GM18519 (cell line): ENCODE measurements at regions not wholly inside any gene's neighbourhood (a gene's known extent, or its start where the extent isn't known, plus 50 kb on each side); places are given as distances from the start of the nearest gene placed in this dataset.

ENCODE experiments used
- ATAC-seq: cut with Tn5 transposase; IDR thresholded peaks from one replicate; pipeline ENCODE4 v1.9.1; 2021; ENCODE audit warnings: mild to moderate bottlenecking, moderate library complexity; ENCODE audit not compliant: unreplicated experiment, low FRiP score

GRCh38 chrX:4935401-4935800, 1222.0 kb upstream of the PRKX start:
- ATAC-seq: peak; percentile 32

- no peak for ATAC-seq
Observed at GRCh38 chrX:4932790-4933189, 1219.3 kb upstream of the PRKX start.

- no peak for ATAC-seq
Observed at GRCh38 chrX:4930426-4930825, 1217.0 kb upstream of the PRKX start.

- ATAC-seq: no peak
Observed at GRCh38 chrX:4925911-4926310, 1212.5 kb upstream of the PRKX start.

- ATAC-seq: peak; percentile 59
Observed at GRCh38 chrX:4909348-4909747, 1195.9 kb upstream of the PRKX start.

DNA sequence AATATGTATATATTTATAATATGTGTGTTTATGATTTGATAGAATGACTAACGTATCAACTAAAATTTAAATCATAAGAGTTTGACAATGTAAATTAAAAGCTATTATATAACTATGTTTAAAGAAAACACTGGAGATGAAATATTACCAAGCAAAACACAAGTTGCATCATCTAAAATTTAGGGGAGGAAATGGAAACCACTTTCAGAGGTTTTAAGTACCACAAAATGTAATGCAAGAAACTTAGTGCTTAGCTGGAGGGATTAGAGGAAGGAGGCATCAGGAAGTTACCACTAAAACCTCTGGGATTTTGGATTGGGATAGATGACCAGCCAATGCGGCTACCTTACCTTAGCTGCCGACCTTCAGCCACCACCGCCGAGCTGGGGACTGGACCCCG, 1192.1 kb upstream of the PRKX start:
- no peak for ATAC-seq

DNA sequence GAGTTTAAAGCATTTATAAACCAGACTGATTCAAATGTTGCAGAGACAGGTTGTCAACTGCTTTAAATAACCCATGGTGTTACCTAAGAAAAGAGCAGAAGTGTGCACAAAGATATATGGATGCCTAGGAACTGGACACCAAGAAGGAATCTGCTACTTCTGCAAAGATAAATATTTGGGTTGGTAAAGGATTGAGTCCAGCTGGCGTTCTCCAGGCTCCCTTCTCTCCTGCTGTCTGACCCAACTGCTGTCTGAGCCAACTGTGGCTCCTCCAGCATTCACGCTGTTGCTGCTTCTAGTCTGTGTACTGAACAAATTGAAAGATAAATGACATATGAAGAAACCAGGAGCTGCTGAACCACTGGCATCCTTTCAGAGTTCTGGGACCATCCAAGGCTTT, 1167.8 kb upstream of the PRKX start:
- no peak for ATAC-seq

DNA sequence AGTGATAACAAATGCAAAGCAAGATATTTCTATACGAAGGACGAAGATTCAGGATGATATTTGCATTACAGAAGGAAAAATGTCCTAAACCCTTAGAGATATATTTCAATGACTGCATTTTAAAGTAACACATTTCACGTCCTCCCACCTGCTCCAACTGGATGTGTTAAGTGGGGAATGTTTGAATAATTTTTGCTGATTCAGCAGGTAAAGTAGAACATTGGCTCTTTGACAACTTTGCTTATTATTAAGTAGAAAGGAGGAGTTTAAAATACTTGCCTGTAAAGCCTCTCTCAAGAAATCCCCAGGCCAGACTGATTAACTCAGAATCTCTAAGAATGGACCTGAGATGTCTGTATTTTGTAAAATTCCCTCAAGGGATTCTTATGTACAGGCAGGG, 1165.2 kb upstream of the PRKX start:
- no peak for ATAC-seq

DNA sequence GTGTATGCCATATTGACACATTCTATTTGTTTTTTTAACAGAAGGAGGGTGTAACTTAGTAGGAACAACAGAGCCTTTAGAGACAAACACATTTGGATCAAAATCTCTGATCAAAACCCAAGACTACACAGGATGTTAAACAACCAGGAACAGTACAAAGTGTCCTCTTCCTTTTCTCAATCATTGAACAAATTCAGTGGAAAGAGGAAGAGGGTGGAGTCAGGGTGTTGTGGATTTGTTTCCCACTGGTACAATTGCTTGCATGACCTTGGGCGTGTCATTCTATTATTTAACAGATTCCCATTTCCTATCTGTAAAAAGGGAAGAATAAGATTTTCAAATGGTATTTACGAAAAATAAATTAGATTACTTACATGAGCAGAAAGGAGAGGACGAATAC, 1162.8 kb upstream of the PRKX start:
- ATAC-seq: no peak

- ATAC-seq: no peak
Observed at GRCh38 chrX:4851534-4851933, 1138.1 kb upstream of the PRKX start.

DNA sequence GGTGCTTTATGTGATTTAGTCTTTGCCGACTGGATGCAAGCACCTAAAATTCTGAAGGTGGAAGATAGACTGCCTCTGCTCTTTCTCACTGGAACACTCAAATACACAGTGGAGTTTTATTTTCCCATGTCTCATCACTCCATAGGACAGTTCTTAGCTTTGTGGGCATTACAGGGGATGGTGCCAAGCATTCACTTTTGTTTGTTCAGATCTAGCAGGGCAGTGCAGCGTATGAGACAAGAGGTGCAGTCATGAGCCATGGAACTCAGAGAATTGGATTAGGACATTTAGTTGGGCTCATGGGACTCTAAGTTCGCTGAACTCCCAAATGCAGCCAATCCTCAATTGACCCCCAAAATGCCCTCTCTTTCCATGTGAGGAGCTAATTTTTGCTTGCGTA, 1136.9 kb upstream of the PRKX start:
- no peak for ATAC-seq

DNA sequence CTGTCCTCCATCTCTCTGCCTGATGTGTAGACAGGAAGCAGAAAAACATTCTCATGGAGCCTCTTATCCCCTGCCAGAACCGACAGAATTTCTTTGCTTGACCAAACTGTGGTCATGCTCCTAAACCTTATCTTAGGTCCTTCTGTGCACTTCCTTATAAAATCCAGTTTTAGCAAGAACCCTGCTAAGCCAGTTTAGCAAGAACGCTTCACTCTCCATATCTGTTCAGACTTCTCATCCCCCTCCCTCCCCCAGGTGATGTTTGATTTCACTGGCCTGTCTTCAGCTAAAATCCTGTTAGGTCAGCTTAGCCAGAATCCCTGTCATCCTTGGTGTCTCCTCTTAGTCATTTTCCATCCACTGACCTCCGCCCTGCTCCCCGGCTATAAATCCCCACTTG, 1130.9 kb upstream of the PRKX start:
- no peak for ATAC-seq

DNA sequence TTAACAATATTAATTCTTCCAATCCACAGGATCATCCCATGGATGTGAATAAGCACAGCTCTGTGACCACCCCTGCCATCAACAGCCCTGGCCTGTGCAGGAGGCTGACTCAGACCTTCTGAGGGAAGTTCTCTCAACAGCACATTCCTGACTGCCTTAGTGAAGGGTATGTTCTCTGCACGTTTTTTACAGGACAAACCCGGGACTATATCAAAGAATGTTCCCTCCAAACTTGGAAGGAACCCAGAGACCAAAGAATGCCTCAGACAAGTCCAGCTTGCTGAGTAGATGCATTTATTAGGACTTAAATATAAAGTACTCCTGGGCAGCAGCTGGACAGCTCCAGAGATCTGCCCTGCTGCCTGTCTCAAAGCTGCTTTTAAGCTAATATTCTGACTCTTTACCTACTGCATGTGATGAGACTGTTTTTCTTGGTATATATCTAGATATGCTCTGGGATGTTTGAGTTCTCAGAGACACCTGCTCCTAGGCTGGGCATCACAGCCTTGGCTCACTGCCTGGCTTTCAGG, 1127.8 kb upstream of the PRKX start:
- ATAC-seq: no peak

GRCh38 chrX:4831574-4831973, 1118.1 kb upstream of the PRKX start:
- no peak for ATAC-seq

GRCh38 chrX:4830880-4831557, 1117.6 kb upstream of the PRKX start:
- ATAC-seq: no peak

DNA sequence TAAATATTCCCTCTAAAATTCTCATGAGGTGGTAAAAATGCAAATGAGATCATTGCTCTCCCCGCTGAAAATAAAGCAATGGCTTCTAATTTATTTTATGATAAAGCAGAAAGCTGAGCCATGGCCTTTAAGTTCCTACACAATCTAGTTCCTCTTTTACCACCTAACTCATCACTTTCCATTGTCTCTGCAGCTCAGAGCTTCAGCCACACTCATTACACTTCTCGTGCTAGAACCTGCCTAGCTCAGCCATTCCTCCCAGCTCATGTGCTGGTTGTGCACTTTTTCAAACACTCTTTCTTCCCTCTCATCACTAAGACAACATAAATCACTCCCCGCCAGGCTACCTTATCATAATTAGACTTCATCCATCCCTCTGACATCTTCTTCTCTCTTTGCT, 1112.1 kb upstream of the PRKX start:
- ATAC-seq: no peak

- no peak for ATAC-seq
Observed at GRCh38 chrX:4809571-4809970, 1096.1 kb upstream of the PRKX start.

DNA sequence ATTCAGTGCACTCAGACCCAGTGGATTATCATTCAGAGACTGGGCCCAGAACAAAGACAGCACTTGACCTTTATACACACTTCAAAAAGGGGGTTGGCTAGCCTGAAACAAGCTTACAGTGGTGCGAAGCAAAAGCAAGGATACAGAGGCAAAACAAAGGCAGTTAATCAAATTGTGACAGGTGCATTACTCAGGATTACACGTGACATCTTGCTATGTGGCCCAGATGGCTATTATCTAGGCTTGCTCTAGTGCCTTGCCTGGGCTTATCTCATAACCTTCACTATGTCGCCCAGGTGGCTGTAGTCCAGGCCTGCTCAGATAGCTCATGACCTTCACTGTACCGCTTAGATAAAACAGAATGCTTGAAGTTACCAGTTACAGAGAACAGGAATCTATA, 1092.1 kb upstream of the PRKX start:
- ATAC-seq: no peak

- ATAC-seq: no peak
Observed at GRCh38 chrX:4800756-4801155, 1087.3 kb upstream of the PRKX start.

GRCh38 chrX:4787971-4788370, 1074.5 kb upstream of the PRKX start:
- no peak for ATAC-seq

DNA sequence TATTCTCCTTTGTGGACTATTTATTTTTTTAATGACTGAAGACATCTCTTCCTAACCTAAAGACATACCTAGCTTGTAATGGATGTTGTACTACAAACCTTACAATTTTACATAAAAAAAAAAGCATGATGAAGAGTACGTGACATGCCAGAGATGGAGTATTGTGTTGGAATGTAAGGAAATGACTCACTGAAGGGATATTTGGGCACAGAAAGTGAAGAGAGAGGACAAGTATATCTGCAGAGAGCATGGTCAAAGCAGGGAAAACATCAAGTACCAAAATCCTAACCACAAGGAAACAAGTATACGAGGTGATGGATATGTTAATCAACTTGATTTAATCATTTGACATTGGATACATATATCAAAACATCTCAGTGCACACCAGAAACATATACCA, 1051.4 kb upstream of the PRKX start:
- no peak for ATAC-seq

GRCh38 chrX:4762196-4762595, 1048.7 kb upstream of the PRKX start:
- ATAC-seq: no peak
